ENCODE measurements at regions not wholly inside any gene's neighbourhood (a gene's known extent, or its start where the extent isn't known, plus 50 kb on each side); places are given as distances from the start of the nearest gene placed in this dataset.

DNA sequence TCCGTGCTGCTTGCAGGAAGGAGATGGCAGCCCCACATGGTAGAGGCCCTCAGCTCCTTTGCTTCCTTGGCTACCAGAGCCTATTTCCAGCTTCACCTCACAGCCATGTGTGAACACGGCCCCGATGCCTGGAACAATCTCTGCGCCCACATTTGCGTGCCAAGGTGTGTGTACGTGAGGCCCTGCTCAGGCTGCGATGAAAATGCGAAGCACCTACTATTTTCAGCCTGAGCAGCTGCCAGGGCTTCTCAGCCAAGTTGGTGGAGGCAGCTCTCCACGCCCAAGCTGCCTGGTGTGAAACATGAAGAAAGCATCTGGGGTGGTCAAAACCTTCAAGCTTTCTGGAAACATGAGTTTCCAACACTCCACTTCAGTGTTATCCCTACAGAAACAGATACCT is 177.8 kb upstream of the EGLN3 start:
- Histone ChIP-seq H3K36me3 (replicated peaks) (no peaks in the 10 kb centered on the region), H3K27ac (no peak overlapping the region), H3K4me3 (ENCODE audit: low read depth, low read length) (no peak overlapping the region), H3K27me3 (replicated peaks) (no peaks in the 10 kb centered on the region)
- in situ Hi-C loops (cut with HindIII; ENCODE audit: low pct_ligation_motif_present, low sequenced_read_pairs): no loop called here
- no peak for DNase-seq
- TF ChIP-seq, protein P1, sequence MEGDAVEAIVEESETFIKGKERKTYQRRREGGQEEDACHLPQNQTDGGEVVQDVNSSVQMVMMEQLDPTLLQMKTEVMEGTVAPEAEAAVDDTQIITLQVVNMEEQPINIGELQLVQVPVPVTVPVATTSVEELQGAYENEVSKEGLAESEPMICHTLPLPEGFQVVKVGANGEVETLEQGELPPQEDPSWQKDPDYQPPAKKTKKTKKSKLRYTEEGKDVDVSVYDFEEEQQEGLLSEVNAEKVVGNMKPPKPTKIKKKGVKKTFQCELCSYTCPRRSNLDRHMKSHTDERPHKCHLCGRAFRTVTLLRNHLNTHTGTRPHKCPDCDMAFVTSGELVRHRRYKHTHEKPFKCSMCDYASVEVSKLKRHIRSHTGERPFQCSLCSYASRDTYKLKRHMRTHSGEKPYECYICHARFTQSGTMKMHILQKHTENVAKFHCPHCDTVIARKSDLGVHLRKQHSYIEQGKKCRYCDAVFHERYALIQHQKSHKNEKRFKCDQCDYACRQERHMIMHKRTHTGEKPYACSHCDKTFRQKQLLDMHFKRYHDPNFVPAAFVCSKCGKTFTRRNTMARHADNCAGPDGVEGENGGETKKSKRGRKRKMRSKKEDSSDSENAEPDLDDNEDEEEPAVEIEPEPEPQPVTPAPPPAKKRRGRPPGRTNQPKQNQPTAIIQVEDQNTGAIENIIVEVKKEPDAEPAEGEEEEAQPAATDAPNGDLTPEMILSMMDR (IDR thresholded peaks at IDR 0.05; ENCODE audit: low read depth, low read length, missing control alignments): no peak

DNA sequence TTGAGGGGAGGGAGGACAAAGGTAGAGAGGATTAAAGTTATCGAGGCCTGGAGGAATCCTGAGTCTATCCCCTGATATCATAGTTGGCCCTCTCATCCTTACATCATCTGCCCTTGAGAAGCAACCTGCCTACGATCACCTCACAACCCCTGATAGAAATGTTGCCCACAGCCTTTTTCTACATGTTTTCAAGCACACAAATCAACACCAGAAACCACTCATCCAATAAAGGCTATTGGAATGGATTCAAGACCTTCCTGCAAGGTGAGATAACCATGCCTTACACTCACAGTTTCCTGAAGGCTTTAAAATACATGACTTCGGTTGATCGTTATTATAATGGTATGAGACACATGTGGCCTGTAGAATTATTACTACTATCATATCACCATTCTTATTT is 175.7 kb upstream of the EGLN3 start:
- no peak overlapping the region for H3K27ac ChIP-seq
- H3K36me3 ChIP-seq (replicated peaks): no peaks in the 10 kb centered on the region
- in situ Hi-C loops (cut with HindIII; ENCODE audit: low pct_ligation_motif_present, low sequenced_read_pairs): no loop called here
- no peak overlapping the region for H3K4me3 ChIP-seq (ENCODE audit: low read depth, low read length)
- no peaks in the 10 kb centered on the region for H3K27me3 ChIP-seq (replicated peaks)
- no peak for DNase-seq
- TF ChIP-seq, protein P1 (IDR thresholded peaks at IDR 0.05; ENCODE audit: low read depth, low read length, missing control alignments): no peak

DNA sequence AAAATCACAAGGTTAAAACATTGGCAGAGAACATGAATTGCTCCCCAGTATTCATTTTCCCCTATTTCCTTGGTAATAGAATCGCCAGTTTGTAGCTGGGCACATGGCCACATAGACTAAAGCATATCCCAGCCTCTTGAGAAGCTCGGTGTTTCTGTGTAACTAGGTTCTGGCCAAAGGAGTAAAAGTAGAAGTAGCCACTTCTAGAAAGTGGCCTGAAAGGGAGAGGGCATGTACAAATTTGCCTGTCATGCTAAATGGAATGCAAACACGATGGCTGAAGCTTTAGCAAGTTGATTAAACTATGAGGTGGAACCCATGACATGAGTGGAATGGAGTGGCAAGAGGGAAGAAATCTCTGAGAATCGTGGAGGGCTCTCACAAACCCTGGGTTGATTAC is 173.7 kb upstream of the EGLN3 start:
- Histone ChIP-seq H3K36me3 (replicated peaks) (no peaks in the 10 kb centered on the region), H3K4me3 (ENCODE audit: low read depth, low read length) (no peak overlapping the region), H3K27ac (no peak overlapping the region), H3K27me3 (replicated peaks) (no peaks in the 10 kb centered on the region)
- TF ChIP-seq, protein P1 (IDR thresholded peaks at IDR 0.05; ENCODE audit: low read depth, low read length, missing control alignments): no peak
- in situ Hi-C loops (cut with HindIII; ENCODE audit: low pct_ligation_motif_present, low sequenced_read_pairs): no loop called here
- DNase-seq: no peak

DNA sequence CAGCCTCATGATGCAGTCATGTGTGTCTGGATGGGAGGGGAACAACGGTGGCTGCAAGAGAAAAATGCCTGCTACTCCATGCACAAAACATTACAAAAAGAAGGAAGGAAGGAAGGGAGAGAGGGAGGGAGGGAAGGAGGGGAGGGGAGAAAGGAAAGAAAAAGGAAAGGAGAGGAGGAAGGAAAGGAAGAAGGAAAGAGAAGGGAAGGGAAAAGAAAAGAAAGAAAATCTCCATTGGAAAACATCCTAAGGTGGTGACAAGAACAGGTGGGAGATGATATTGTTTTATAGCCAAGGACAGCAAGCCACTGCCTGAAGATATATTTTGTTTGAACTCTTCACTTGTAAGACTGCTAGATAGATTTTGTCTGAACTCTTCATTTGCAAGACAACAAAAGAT is 171.8 kb upstream of the EGLN3 start:
- in situ Hi-C loops (cut with HindIII; ENCODE audit: low pct_ligation_motif_present, low sequenced_read_pairs): no loop called here
- Histone ChIP-seq H3K27me3 (replicated peaks) (no peaks in the 10 kb centered on the region), H3K36me3 (replicated peaks) (no peaks in the 10 kb centered on the region), H3K27ac (no peak overlapping the region), H3K4me3 (ENCODE audit: low read depth, low read length) (no peak overlapping the region)
- TF ChIP-seq, protein P1 (IDR thresholded peaks at IDR 0.05; ENCODE audit: low read depth, low read length, missing control alignments): no peak
- DNase-seq: no peak

DNA sequence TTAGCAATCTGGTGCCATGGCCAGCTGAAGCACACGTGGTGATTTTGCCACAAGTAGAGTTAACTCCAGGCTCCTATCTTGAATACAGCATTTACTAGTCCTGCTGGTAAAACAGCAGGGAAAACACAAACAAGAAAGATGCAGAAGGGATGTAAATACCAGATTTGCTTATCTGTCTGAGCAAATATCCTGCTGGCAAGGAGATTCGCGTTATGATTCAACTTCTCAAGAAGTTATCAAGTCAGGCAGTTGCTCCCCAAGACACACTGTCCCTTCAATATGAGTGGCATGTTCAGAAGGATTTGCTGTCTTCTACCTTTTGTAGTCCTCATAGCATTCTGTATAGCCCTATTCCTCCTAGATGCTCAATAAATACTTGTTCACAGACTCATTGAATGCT is 171.2 kb upstream of the EGLN3 start:
- H3K27ac ChIP-seq: no peak overlapping the region
- in situ Hi-C loops (cut with HindIII; ENCODE audit: low pct_ligation_motif_present, low sequenced_read_pairs): no loop called here
- no peak overlapping the region for H3K4me3 ChIP-seq (ENCODE audit: low read depth, low read length)
- no peak for DNase-seq
- no peaks in the 10 kb centered on the region for H3K36me3 ChIP-seq (replicated peaks)
- no peaks in the 10 kb centered on the region for H3K27me3 ChIP-seq (replicated peaks)
- TF ChIP-seq, protein P1 (IDR thresholded peaks at IDR 0.05; ENCODE audit: low read depth, low read length, missing control alignments): no peak

DNA sequence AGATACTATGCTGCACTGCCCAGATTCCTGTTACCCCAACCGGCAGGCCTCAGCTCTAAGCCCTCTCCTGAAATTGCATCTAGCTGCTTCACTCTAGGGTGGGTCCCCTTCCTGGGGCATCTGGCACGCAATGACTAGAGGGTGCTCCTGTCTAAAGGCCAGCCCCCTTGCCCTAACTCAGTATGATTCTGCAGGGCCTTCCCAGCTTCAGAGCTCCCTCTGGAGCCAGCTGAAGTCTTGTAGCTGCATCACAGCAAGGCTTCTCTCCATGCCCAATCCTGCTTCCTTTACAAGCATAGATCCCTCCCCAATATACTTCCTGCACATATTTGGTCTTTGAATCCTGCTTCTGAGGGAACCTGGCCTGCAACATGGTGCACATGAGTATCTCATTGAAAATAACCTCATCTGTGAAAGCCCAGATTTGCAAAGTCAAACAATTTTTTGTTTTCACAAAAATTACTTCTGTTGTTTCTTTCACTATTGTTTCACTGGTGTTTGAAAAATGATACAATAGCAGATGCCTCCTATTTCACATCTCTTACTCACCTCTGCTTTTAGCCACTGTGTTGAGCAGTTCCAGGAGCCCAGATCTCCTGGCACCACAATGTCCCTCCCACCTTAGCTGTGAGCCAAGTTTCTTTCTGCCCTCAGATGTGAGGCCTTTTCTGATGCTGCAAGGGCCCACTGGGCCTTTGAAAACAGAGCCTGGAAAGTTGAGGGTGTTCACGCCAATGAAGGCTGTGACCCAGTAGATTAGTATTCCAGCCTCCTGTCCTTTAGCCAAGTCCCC is 169.5 kb upstream of the EGLN3 start:
- no peaks in the 10 kb centered on the region for H3K36me3 ChIP-seq (replicated peaks)
- DNase-seq: no peak
- in situ Hi-C loops (cut with HindIII; ENCODE audit: low pct_ligation_motif_present, low sequenced_read_pairs): no loop called here
- TF ChIP-seq, protein P1 (IDR thresholded peaks at IDR 0.05; ENCODE audit: low read depth, low read length, missing control alignments): no peak
- no peaks in the 10 kb centered on the region for H3K27me3 ChIP-seq (replicated peaks)
- no peak overlapping the region for H3K4me3 ChIP-seq (ENCODE audit: low read depth, low read length)
- no peak overlapping the region for H3K27ac ChIP-seq

All from brain microvascular endothelial cell (primary cell).